ENCODE measurements at regions not wholly inside any gene's neighbourhood (a gene's known extent, or its start where the extent isn't known, plus 50 kb on each side); places are given as distances from the start of the nearest gene placed in this dataset.

DNA sequence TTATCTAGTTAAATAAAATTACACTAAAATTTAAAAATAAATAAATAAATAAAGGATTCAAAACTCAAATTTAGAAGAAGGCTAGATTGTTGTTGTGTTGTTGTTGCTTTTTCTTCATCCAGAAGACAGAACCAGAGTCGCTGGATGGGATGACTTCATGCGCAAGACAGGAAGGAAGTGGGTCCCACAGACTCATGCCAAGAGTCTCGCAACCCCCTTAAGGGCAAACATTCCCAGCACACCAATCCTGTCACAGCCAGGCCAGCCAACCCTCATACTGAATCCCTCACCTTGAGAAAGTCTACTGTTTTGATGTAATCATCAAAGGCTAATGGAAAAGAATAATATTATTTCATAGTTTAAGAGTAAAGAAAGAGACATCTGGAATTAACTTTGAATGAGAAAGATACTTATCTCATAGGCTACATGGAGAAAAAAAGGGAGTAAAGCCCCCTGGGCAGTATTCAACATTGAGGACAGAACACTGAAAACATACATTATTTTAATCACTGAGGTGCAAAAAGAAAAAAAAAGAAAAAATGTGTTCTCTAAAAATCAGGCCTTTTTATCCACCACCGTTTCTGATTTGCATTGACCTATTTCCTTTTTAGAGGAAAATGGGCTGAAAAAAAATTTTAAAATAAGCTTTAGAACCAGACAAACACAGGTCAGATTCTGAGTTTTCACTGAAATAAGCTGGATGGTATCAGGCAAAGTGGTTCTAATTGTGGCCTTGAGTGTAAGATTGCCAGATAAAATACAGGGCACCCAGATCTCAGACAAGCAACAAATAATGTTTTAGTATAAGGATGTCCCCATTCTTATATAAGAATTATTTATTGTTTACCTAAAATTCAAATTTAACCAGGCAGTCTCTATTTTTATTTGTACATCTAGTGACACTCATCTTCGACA is 826.5 kb downstream of the TNS3 start:
- SMC1A ChIA-PET (ENCODE audit: uncharacterized antibody, unreplicated experiment), result no interaction called here
- CTCF ChIA-PET, result no interaction called here
- H3K9me3 ChIP-seq (replicated peaks; ENCODE audit: control insufficient read depth, insufficient read depth, low read length), result no peaks in the 10 kb centered on the region
- ATAC-seq, result no peak
- H3K4me1 ChIP-seq (ENCODE audit: control insufficient read depth, insufficient read depth, low read length), result no peaks in the 10 kb centered on the region
- no peak for TF ChIP-seq NFYA (IDR thresholded peaks at IDR 0.05; ENCODE audit: borderline replicate concordance, low read depth, low read length)
- no peak for TF ChIP-seq SIX5 (IDR thresholded peaks at IDR 0.05; ENCODE audit: low read depth, low read length, severe bottlenecking)
- no peak for TF ChIP-seq KDM1A (IDR thresholded peaks at IDR 0.05; ENCODE audit: borderline replicate concordance)
- no peak for TF ChIP-seq MTA2 (IDR thresholded peaks at IDR 0.05; ENCODE audit: low read depth)
- TF ChIP-seq RB1 (IDR thresholded peaks at IDR 0.05; ENCODE audit: borderline replicate concordance), result no peak
- no peak for TF ChIP-seq POLR2AphosphoS5 (IDR thresholded peaks at IDR 0.05; ENCODE audit: low read length)
- TF ChIP-seq, protein P1, sequence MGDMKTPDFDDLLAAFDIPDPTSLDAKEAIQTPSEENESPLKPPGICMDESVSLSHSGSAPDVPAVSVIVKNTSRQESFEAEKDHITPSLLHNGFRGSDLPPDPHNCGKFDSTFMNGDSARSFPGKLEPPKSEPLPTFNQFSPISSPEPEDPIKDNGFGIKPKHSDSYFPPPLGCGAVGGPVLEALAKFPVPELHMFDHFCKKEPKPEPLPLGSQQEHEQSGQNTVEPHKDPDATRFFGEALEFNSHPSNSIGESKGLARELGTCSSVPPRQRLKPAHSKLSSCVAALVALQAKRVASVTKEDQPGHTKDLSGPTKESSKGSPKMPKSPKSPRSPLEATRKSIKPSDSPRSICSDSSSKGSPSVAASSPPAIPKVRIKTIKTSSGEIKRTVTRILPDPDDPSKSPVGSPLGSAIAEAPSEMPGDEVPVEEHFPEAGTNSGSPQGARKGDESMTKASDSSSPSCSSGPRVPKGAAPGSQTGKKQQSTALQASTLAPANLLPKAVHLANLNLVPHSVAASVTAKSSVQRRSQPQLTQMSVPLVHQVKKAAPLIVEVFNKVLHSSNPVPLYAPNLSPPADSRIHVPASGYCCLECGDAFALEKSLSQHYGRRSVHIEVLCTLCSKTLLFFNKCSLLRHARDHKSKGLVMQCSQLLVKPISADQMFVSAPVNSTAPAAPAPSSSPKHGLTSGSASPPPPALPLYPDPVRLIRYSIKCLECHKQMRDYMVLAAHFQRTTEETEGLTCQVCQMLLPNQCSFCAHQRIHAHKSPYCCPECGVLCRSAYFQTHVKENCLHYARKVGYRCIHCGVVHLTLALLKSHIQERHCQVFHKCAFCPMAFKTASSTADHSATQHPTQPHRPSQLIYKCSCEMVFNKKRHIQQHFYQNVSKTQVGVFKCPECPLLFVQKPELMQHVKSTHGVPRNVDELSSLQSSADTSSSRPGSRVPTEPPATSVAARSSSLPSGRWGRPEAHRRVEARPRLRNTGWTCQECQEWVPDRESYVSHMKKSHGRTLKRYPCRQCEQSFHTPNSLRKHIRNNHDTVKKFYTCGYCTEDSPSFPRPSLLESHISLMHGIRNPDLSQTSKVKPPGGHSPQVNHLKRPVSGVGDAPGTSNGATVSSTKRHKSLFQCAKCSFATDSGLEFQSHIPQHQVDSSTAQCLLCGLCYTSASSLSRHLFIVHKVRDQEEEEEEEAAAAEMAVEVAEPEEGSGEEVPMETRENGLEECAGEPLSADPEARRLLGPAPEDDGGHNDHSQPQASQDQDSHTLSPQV (IDR thresholded peaks at IDR 0.05), result no peak
- no peak for TF ChIP-seq KLF5 (IDR thresholded peaks at IDR 0.05; ENCODE audit: partially characterized antibody)
- TF ChIP-seq ZNF274 (IDR thresholded peaks at IDR 0.05; ENCODE audit: insufficient read depth, insufficient read length), result no peak
- no peak for TF ChIP-seq BHLHE40 (IDR thresholded peaks at IDR 0.05; ENCODE audit: borderline replicate concordance in 1 of 2, low read depth in 2 of 2, low read length in 1 of 2)
- no peak for TF ChIP-seq CEBPB (IDR thresholded peaks at IDR 0.05; ENCODE audit: borderline replicate concordance in 1 of 2, low read depth in 2 of 2, low read length in 2 of 2)
- no peak for TF ChIP-seq HDGF (IDR thresholded peaks at IDR 0.05)
- TF ChIP-seq, protein P2, sequence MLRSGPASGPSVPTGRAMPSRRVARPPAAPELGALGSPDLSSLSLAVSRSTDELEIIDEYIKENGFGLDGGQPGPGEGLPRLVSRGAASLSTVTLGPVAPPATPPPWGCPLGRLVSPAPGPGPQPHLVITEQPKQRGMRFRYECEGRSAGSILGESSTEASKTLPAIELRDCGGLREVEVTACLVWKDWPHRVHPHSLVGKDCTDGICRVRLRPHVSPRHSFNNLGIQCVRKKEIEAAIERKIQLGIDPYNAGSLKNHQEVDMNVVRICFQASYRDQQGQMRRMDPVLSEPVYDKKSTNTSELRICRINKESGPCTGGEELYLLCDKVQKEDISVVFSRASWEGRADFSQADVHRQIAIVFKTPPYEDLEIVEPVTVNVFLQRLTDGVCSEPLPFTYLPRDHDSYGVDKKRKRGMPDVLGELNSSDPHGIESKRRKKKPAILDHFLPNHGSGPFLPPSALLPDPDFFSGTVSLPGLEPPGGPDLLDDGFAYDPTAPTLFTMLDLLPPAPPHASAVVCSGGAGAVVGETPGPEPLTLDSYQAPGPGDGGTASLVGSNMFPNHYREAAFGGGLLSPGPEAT (IDR thresholded peaks at IDR 0.05; ENCODE audit: low read depth), result no peak
- TF ChIP-seq, protein P3, sequence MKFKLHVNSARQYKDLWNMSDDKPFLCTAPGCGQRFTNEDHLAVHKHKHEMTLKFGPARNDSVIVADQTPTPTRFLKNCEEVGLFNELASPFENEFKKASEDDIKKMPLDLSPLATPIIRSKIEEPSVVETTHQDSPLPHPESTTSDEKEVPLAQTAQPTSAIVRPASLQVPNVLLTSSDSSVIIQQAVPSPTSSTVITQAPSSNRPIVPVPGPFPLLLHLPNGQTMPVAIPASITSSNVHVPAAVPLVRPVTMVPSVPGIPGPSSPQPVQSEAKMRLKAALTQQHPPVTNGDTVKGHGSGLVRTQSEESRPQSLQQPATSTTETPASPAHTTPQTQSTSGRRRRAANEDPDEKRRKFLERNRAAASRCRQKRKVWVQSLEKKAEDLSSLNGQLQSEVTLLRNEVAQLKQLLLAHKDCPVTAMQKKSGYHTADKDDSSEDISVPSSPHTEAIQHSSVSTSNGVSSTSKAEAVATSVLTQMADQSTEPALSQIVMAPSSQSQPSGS (IDR thresholded peaks at IDR 0.05; ENCODE audit: low read length), result no peak
- TF ChIP-seq FOS (IDR thresholded peaks at IDR 0.05; ENCODE audit: borderline replicate concordance, extremely low read depth, insufficient read length), result no peak
- TF ChIP-seq TCF7 (IDR thresholded peaks at IDR 0.05; ENCODE audit: borderline replicate concordance), result no peak
- TF ChIP-seq STAT3 (IDR thresholded peaks at IDR 0.05; ENCODE audit: low read depth, low read length), result no peak
- no peak overlapping the region for H3K4me2 ChIP-seq (ENCODE audit: control insufficient read depth, insufficient read depth)
- H3K27me3 ChIP-seq (replicated peaks in 1 of 2; ENCODE audit: control insufficient read depth in 2 of 2, insufficient read depth in 2 of 2, low read length in 1 of 2), result no peaks in the 10 kb centered on the region
- BruUV-seq (replicated peaks), result no TSS peak
- no peak for DNase-seq (ENCODE audit: low read depth, low spot score)
- no peaks in the 10 kb centered on the region for H3K36me3 ChIP-seq (ENCODE audit: control insufficient read depth in 2 of 2, insufficient read depth in 2 of 2, low read length in 1 of 2)
- H3K9ac ChIP-seq (ENCODE audit: control insufficient read depth, insufficient read depth, low read length), result no peak overlapping the region
- 27% methylated on average over 5 of the region's 5 CpGs for WGBS (ENCODE audit: insufficient coverage, insufficient replicate concordance, low lambda C conversion rate, missing lambda C conversion rate)
- H3K79me2 ChIP-seq (ENCODE audit: control insufficient read depth, insufficient read depth, low read length), result no peaks in the 10 kb centered on the region
- POLR2A ChIA-PET, result no interaction called here
- H4K20me1 ChIP-seq (ENCODE audit: control insufficient read depth, insufficient read depth), result no peaks in the 10 kb centered on the region
- no peak overlapping the region for H3K27ac ChIP-seq (ENCODE audit: control insufficient read depth, insufficient read depth)
- RAD21 ChIA-PET (ENCODE audit: unreplicated experiment), result no interaction called here
- no peak overlapping the region for H3K4me3 ChIP-seq
- no peak for FAIRE-seq
- in situ Hi-C loops (cut with MboI) (no loop called here), intact Hi-C loops (cut with micrococcal nuclease; ENCODE audit: unreplicated experiment) (no loop called here)
- no peak overlapping the region for H2AFZ ChIP-seq (ENCODE audit: control insufficient read depth, low read depth, low read length)
